ENCODE measurements at regions not wholly inside any gene's neighbourhood (a gene's known extent, or its start where the extent isn't known, plus 50 kb on each side); places are given as distances from the start of the nearest gene placed in this dataset.

DNA sequence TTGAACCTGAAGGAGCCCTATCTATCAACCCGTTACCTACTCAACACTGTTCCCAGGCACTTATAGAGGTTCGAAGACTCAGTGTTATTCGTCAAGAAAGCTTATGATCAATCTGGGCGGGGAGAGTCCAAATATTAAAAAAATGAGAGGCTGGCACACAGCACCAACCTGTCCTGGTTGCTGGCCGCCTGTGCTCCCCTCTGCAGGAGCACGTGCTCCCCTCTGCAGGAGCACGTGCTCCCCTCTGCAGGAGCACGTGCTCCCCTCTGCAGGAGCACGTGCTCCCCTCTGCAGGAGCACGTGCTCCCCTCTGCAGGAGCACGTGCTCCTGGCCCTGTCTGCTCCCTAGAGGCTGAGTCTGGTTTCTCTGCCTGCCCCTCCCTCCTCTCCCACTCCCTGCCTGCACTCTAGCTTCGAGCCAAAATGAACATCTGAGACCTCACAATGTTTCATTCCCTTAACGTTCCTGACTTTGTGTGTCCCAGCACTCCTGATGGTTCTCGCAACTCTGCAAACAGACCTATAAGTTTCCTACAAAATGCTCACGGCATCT, 614.0 kb upstream of the ID2 start:
- intact Hi-C loops (cut with DNase I; ENCODE audit: low total_unique reads), result no loop called here

DNA sequence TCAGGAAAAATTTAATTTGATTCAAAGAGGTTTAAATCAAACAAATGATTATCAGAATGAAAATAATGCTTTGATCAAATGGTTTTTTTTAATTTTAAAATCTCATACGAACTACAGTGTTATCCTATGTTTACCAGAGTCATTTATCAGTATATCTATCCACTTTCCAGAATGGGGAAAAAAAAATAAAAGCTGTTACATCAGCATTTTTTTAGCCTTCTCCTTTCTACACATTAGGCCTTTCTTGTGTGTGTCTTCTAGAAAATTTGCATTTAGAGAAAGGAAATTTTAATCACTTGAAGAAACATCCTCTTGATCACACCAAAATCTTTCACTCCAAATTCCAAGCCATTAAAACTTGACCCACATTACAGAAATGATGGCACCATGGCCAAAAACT, 608.9 kb upstream of the ID2 start:
- Histone ChIP-seq H3K27ac (no peak overlapping the region), H3K9me3 (no peaks in the 10 kb centered on the region), H3K4me3 (no peak overlapping the region), H3K27me3 (no peaks in the 10 kb centered on the region), H3K4me1 (no peaks in the 10 kb centered on the region), H3K36me3 (no peaks in the 10 kb centered on the region)
- DNase-seq, result no peak
- intact Hi-C loops (cut with DNase I; ENCODE audit: low total_unique reads), result no loop called here
- TF ChIP-seq, protein P1, sequence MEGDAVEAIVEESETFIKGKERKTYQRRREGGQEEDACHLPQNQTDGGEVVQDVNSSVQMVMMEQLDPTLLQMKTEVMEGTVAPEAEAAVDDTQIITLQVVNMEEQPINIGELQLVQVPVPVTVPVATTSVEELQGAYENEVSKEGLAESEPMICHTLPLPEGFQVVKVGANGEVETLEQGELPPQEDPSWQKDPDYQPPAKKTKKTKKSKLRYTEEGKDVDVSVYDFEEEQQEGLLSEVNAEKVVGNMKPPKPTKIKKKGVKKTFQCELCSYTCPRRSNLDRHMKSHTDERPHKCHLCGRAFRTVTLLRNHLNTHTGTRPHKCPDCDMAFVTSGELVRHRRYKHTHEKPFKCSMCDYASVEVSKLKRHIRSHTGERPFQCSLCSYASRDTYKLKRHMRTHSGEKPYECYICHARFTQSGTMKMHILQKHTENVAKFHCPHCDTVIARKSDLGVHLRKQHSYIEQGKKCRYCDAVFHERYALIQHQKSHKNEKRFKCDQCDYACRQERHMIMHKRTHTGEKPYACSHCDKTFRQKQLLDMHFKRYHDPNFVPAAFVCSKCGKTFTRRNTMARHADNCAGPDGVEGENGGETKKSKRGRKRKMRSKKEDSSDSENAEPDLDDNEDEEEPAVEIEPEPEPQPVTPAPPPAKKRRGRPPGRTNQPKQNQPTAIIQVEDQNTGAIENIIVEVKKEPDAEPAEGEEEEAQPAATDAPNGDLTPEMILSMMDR (IDR thresholded peaks at IDR 0.05), result no peak
- TF ChIP-seq POLR2A (IDR thresholded peaks at IDR 0.05), result no peak

More for the DNA sequence above, 614.0 kb upstream of the ID2 start:
- no peak overlapping the region for H3K27ac ChIP-seq
- no peaks in the 10 kb centered on the region for H3K36me3 ChIP-seq
- TF ChIP-seq, protein P1 (IDR thresholded peaks at IDR 0.05), result no peak
- no peak for TF ChIP-seq POLR2A (IDR thresholded peaks at IDR 0.05)
- H3K4me1 ChIP-seq, result no peaks in the 10 kb centered on the region
- no peak overlapping the region for H3K4me3 ChIP-seq
- no peak for DNase-seq
- H3K9me3 ChIP-seq, result no peaks in the 10 kb centered on the region
- H3K27me3 ChIP-seq, result no peaks in the 10 kb centered on the region

DNA sequence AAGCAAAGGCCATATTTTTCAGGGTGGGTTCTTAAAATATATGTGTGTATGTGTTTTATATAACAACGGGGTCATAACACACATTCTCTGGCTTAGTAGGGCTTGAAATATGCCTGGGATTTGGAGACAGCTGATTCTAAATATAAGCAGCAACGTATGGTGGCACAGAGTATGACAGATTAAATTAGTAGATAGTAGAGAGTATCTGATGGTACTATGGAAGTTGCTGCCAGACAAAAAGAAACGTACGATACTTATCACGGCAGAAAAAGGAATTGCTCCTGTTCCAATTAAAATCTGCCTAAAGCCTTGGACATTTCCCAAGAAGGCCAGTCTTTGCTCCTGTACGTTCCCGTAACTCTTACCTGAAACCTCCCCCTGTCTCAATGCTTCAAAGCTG, 607.9 kb upstream of the ID2 start:
- H3K9me3 ChIP-seq, result no peaks in the 10 kb centered on the region

DNA sequence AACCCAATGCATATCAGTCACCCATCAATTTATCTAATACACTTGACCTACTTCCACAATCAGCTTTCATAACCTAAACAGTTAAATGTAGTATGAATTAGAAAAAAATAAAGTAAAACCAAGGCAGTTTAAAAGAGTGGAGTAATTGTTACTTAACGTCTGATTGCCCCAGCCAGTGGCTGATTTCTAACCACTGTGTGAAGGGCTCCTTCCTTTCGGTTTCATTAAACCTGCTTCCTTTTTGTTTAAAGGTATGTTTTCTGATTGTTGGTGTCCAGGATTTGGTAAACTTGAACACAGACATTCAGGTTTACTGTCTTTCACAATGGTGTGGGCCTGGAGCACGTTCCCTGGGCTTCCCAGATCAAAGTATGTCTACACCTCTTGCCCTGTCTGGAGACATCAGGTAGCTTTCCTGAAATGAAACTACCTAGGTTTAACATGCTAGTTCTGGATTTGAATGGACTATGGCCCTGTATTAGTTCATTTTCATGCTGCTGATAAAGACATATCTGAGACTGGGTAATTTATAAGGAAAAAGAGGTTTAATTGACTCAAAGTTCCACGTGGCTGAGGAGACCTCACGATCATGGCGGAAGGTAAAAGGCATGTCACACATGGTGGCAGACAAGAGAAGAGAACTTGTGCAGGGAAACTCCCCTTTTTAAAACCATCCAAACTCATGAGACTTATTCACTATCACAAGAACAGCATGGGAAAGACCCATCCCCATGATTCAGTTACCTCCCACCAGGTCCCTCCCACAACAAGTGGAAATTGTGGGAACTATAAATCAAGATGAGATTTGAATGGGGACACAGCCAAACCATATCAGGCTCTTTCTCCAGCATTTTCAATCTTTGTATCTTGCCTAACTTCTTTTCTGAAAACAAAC, 605.2 kb upstream of the ID2 start:
- TF ChIP-seq, protein P1 (IDR thresholded peaks at IDR 0.05), result no peak
- no peak for TF ChIP-seq POLR2A (IDR thresholded peaks at IDR 0.05)
- Histone ChIP-seq H3K27me3 (no peaks in the 10 kb centered on the region), H3K36me3 (no peaks in the 10 kb centered on the region), H3K4me1 (no peaks in the 10 kb centered on the region), H3K27ac (no peak overlapping the region), H3K9me3 (no peaks in the 10 kb centered on the region), H3K4me3 (no peak overlapping the region)
- intact Hi-C loops (cut with DNase I; ENCODE audit: low total_unique reads), result no loop called here
- no peak for DNase-seq

More for the DNA sequence above, 607.9 kb upstream of the ID2 start:
- no peak for TF ChIP-seq POLR2A (IDR thresholded peaks at IDR 0.05)
- TF ChIP-seq, protein P1 (IDR thresholded peaks at IDR 0.05), result no peak
- Histone ChIP-seq H3K27me3 (no peaks in the 10 kb centered on the region), H3K4me1 (no peaks in the 10 kb centered on the region), H3K4me3 (no peak overlapping the region), H3K36me3 (no peaks in the 10 kb centered on the region), H3K27ac (no peak overlapping the region)
- no peak for DNase-seq
- intact Hi-C loops (cut with DNase I; ENCODE audit: low total_unique reads), result no loop called here

DNA sequence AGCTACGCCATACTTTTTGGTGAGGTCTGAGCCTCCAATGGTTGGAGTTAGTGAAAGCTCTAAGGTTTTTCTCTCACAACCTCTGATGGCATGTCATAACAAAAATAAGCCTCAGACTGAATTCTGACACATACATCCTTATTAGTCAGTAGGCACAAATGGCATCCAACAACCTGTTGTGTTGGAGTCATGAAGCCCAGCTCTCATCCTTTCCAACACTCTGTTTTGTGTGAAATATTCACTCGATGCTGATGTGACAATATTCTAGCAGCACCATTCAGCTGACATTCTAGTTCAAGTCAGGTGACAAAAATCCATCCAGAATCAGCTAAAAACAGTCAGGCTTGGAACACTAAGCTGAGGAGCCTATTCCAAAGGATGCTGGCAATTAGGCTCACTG, 603.2 kb upstream of the ID2 start:
- H3K27me3 ChIP-seq, result no peaks in the 10 kb centered on the region
- H3K27ac ChIP-seq, result no peak overlapping the region
- H3K4me3 ChIP-seq, result no peak overlapping the region
- TF ChIP-seq POLR2A (IDR thresholded peaks at IDR 0.05), result no peak
- H3K36me3 ChIP-seq, result no peaks in the 10 kb centered on the region
- intact Hi-C loops (cut with DNase I; ENCODE audit: low total_unique reads), result no loop called here
- no peaks in the 10 kb centered on the region for H3K4me1 ChIP-seq
- no peaks in the 10 kb centered on the region for H3K9me3 ChIP-seq
- DNase-seq, result no peak
